HEK293T (cell line): ENCODE measurements at regions not wholly inside any gene's neighbourhood (a gene's known extent, or its start where the extent isn't known, plus 50 kb on each side); places are given as distances from the start of the nearest gene placed in this dataset.

ENCODE experiments used
- BHLHE40 ChIP-seq: fragments of 450-650 bp; IDR thresholded peaks from 2 replicates; pipeline ENCODE4 v1.6.1; 2016; ENCODE audit warnings: mild to moderate bottlenecking, moderate library complexity, borderline replicate concordance
- ELF4 ChIP-seq: fragments of 450-650 bp; IDR thresholded peaks from 2 replicates; pipeline ENCODE4 v1.6.1; 2017; ENCODE audit warnings: antibody characterized with exemption
- FOXA1 ChIP-seq: fragments of 450-650 bp; IDR thresholded peaks from 2 replicates; pipeline ENCODE4 v1.6.1; 2016; ENCODE audit warnings: mild to moderate bottlenecking
- FOXK2 ChIP-seq: fragments of 450-650 bp; IDR thresholded peaks from 2 replicates; pipeline ENCODE4 v1.6.1; 2016; ENCODE audit warnings: mild to moderate bottlenecking
- FOXM1 ChIP-seq: fragments of 450-650 bp; IDR thresholded peaks from 2 replicates; pipeline ENCODE4 v1.6.1; 2017; ENCODE audit warnings: mild to moderate bottlenecking, borderline replicate concordance
- L3MBTL2 ChIP-seq: fragments of 450-650 bp; conservative IDR thresholded peaks from 2 replicates; pipeline ENCODE4 v1.6.1; 2016; ENCODE audit warnings: mild to moderate bottlenecking
- SP1 ChIP-seq: fragments of 450-650 bp; IDR thresholded peaks from 2 replicates; pipeline ENCODE4 v1.6.1; 2017
- SUZ12 ChIP-seq: fragments of 450-650 bp; IDR thresholded peaks from 2 replicates; pipeline ENCODE4 v1.6.1; 2016; ENCODE audit warnings: mild to moderate bottlenecking
- TARDBP ChIP-seq: fragments of 450-650 bp; IDR thresholded peaks from 2 replicates; pipeline ENCODE4 v1.6.1; 2016
- ZNF384 ChIP-seq: fragments of 450-650 bp; IDR thresholded peaks from 2 replicates; pipeline ENCODE4 v1.6.1; 2016

GRCh38 chr4:78005086-78005485, 52.0 kb upstream of the FRAS1 start:
- TF ChIP-seq ZNF384 (no peak), FOXA1 (no peak), SP1 (no peak), BHLHE40 (no peak), ELF4 (no peak), L3MBTL2 (no peak), SUZ12 (no peak), FOXK2 (no peak), TARDBP (no peak), FOXM1 (no peak)
